ENCODE measurements at regions not wholly inside any gene's neighbourhood (a gene's known extent, or its start where the extent isn't known, plus 50 kb on each side); places are given as distances from the start of the nearest gene placed in this dataset.

DNA sequence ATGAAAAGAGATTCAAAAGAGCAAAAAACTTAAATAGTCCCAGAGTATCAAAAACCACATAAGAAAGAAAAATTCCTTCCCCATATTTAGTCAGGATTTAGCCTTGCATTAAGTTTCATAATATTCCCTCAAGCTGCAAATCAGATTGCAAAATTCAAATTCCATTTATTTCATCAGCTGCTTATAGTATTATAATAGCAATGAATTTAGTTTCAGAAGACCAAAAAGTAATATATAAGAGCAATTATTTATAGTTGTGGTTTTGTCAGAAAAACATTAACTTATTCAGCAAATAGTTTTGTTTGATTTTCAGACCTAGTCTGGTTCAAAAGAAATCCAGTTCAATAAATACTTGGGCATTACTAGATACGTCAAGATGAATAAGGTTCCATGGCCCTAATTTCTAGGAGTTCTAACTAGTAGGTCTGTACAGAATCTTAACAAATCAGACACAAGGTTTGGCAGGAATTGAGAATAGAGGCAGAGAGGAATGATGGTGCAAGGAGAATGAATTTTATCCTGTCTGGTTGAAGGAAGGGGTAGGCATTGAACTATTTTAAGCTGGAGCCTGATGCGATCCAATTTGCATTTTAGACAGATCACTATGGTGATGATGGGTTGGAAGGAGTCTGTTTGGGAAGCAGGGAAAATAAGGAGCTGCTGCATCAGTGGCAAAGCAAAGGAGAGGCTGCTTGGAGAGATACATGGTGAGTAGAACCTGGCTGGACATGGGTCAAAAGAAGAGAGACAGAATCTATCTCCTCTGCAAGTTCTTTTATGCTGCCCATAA, 163.9 kb upstream of the STXBP5 start:
- no peak overlapping the region for H3K4me3 ChIP-seq
- H3K4me1 ChIP-seq = no peaks in the 10 kb centered on the region
- no peaks in the 10 kb centered on the region for H3K36me3 ChIP-seq
- no peak overlapping the region for H3K27ac ChIP-seq
- H3K27me3 ChIP-seq = no peaks in the 10 kb centered on the region
- no peaks in the 10 kb centered on the region for H3K9me3 ChIP-seq
- intact Hi-C loops (cut with DNase I; ENCODE audit: low total_unique reads) = no loop called here
- no peak for DNase-seq
- TF ChIP-seq, protein P1, sequence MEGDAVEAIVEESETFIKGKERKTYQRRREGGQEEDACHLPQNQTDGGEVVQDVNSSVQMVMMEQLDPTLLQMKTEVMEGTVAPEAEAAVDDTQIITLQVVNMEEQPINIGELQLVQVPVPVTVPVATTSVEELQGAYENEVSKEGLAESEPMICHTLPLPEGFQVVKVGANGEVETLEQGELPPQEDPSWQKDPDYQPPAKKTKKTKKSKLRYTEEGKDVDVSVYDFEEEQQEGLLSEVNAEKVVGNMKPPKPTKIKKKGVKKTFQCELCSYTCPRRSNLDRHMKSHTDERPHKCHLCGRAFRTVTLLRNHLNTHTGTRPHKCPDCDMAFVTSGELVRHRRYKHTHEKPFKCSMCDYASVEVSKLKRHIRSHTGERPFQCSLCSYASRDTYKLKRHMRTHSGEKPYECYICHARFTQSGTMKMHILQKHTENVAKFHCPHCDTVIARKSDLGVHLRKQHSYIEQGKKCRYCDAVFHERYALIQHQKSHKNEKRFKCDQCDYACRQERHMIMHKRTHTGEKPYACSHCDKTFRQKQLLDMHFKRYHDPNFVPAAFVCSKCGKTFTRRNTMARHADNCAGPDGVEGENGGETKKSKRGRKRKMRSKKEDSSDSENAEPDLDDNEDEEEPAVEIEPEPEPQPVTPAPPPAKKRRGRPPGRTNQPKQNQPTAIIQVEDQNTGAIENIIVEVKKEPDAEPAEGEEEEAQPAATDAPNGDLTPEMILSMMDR (IDR thresholded peaks at IDR 0.05) = no peak
- TF ChIP-seq POLR2A (IDR thresholded peaks at IDR 0.05) = no peak

DNA sequence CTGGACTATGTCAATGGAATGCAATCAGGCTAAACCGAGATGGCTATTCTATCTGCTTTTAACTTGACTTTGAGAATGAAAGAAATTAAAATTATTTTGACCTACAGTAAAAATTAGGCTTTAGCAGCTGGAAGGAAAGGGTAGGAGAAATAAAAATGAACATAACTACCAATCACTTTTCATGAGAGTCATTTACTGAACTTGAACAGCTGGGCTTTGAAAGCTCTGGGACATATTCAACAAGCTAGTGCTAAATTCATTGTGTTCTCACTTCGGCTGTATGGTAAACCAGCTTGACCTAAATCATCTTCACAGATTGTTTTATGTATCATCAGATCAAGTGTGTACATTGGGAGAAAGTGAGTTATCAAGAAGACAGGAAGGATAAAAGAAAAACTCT, 161.5 kb upstream of the STXBP5 start:
- intact Hi-C loops (cut with DNase I; ENCODE audit: low total_unique reads) = no loop called here
- DNase-seq = no peak
- H3K36me3 ChIP-seq = no peaks in the 10 kb centered on the region
- no peak overlapping the region for H3K27ac ChIP-seq
- no peak overlapping the region for H3K4me3 ChIP-seq
- no peaks in the 10 kb centered on the region for H3K9me3 ChIP-seq
- TF ChIP-seq, protein P1 (IDR thresholded peaks at IDR 0.05) = no peak
- no peaks in the 10 kb centered on the region for H3K4me1 ChIP-seq
- no peaks in the 10 kb centered on the region for H3K27me3 ChIP-seq

DNA sequence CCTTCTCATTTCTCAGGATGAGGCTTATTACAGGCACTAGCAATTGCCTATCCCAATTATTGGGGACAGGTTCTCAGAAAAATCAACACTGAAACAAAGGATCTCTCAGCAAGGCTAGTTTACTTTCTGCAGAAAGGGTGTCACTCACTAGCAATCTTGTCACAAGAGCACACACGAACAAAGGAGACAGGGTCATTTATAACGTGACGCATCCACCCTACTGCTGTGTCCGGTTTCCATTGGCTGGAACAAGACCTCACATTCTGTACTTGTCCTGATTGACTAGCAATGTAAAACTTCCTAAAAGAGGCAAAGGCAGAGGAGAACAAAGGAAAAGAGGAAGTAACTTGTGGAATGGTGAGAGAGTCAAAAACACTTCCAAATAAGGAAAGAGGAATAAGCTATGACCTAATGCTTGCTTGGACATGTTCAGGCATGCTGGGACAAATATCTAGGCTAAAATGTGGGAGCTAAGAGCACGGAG, 160.2 kb upstream of the STXBP5 start:
- no peaks in the 10 kb centered on the region for H3K9me3 ChIP-seq
- no peak for DNase-seq
- no peaks in the 10 kb centered on the region for H3K4me1 ChIP-seq
- no peaks in the 10 kb centered on the region for H3K27me3 ChIP-seq
- H3K27ac ChIP-seq = no peak overlapping the region
- TF ChIP-seq, protein P1 (IDR thresholded peaks at IDR 0.05) = no peak
- TF ChIP-seq POLR2A (IDR thresholded peaks at IDR 0.05) = no peak
- intact Hi-C loops (cut with DNase I; ENCODE audit: low total_unique reads) = no loop called here
- H3K4me3 ChIP-seq = no peak overlapping the region
- no peaks in the 10 kb centered on the region for H3K36me3 ChIP-seq

DNA sequence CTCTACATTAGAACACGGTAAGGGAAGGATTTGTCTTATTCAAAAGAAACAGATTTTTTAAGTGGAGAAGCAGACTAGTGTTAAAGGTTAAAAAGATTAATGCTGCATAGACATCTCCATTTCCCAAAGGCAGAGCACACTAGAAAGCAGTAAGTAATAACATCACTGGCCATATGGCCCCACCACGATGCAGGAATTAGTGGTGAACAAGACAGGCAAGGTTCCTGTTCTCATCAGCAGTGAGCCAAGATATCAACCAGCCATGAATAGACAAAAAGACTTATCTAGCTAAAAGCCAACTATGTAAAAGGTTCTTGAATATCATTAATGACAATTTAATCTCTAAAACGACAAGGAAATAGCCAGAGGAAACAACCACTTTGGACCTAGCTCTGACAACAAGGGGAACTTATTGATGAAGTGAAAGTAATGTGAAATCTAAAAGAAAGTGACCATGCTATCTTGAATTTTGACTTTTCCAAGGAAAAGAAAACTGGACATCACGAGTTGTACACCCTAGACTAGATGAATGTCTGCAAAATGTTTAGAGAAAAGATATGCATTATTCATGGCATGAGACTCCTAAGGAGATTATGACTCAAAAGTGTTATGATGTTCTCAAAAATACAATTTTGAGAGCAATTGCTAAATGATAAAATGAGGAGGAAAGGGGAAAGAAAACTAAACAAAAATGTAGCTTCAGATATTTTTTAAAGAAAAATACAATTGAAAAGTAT, 157.9 kb upstream of the STXBP5 start:
- no peaks in the 10 kb centered on the region for H3K9me3 ChIP-seq
- no peak for DNase-seq
- no peak overlapping the region for H3K4me3 ChIP-seq
- H3K27ac ChIP-seq = no peak overlapping the region
- no peaks in the 10 kb centered on the region for H3K27me3 ChIP-seq
- no peaks in the 10 kb centered on the region for H3K36me3 ChIP-seq
- TF ChIP-seq, protein P1 (IDR thresholded peaks at IDR 0.05) = no peak
- intact Hi-C loops (cut with DNase I; ENCODE audit: low total_unique reads) = no loop called here
- H3K4me1 ChIP-seq = no peaks in the 10 kb centered on the region

DNA sequence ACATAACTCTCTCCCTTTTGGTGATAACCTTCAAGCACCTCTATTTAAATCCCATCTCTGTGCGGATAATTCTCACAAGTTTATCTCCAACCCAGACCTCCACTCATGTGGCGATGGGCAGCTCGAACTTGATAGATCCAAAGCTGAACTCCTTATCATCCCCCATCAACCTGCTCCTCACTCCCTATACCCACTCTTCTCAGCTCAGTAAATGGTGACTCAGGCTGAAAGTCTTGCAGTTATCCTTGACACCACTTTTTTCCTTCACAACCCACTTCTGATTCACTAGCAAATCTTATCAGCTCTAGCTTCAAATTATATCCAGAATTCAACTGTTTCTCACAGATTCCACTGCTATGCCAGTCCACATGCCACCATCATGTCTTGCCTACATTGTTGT, 155.3 kb upstream of the STXBP5 start:
- intact Hi-C loops (cut with DNase I; ENCODE audit: low total_unique reads) = no loop called here
- Histone ChIP-seq H3K27ac (no peak overlapping the region), H3K36me3 (no peaks in the 10 kb centered on the region), H3K9me3 (no peaks in the 10 kb centered on the region), H3K4me1 (no peaks in the 10 kb centered on the region), H3K4me3 (no peak overlapping the region), H3K27me3 (no peaks in the 10 kb centered on the region)
- no peak for DNase-seq
- TF ChIP-seq, protein P1 (IDR thresholded peaks at IDR 0.05) = no peak
- no peak for TF ChIP-seq POLR2A (IDR thresholded peaks at IDR 0.05)

Measured in uterus (tissue), 3 donors.